Smooth muscle cell (in vitro differentiated cells): ENCODE measurements at regions not wholly inside any gene's neighbourhood (a gene's known extent, or its start where the extent isn't known, plus 50 kb on each side); places are given as distances from the start of the nearest gene placed in this dataset.

Source experiments
- DNase-seq: peaks from one replicate; lab custom pipeline; 2025; ENCODE audit not compliant: unreplicated experiment; lab: John Stamatoyannopoulos, UW
- H2AFZ ChIP-seq: fragments of 200-600 bp; sonication (generic); 2 replicates; pipeline ENCODE4 v1.6.0; 2016; ENCODE audit warnings: antibody characterized with exemption, low read depth, mild to moderate bottlenecking
- H3F3A ChIP-seq: fragments of 200-600 bp; sonication (generic); 2 replicates; pipeline ENCODE4 v1.6.0; 2017; ENCODE audit warnings: antibody characterized with exemption, low read depth
- H3K27ac ChIP-seq: fragments of 200-600 bp; sonication (generic); 2 replicates; pipeline ENCODE4 v1.5.1; 2016; ENCODE audit warnings: low read depth, mild to moderate bottlenecking
- H3K27me3 ChIP-seq: fragments of 200-600 bp; sonication (generic); 2 replicates; pipeline ENCODE4 v1.6.1; 2016; ENCODE audit warnings: low read depth, mild to moderate bottlenecking
- H3K36me3 ChIP-seq: fragments of 200-600 bp; sonication (generic); 2 replicates; pipeline ENCODE4 v1.5.1; 2016; ENCODE audit warnings: low read depth
- H3K4me1 ChIP-seq: fragments of 200-600 bp; sonication (generic); 2 replicates; pipeline ENCODE4 v1.5.1; 2016; ENCODE audit warnings: low read depth
- H3K4me2 ChIP-seq: fragments of 200-600 bp; sonication (generic); 2 replicates; pipeline ENCODE4 v1.6.0; 2016; ENCODE audit warnings: mild to moderate bottlenecking
- H3K4me3 ChIP-seq: fragments of 200-600 bp; sonication (generic); 2 replicates; pipeline ENCODE4 v1.5.1; 2016; ENCODE audit warnings: mild to moderate bottlenecking
- H3K79me2 ChIP-seq: fragments of 200-600 bp; sonication (generic); 2 replicates; pipeline ENCODE4 v1.6.0; 2016; ENCODE audit warnings: low read depth, mild to moderate bottlenecking
- H3K9ac ChIP-seq: fragments of 200-600 bp; sonication (generic); 2 replicates; pipeline ENCODE4 v1.6.0; 2016; ENCODE audit warnings: low read depth
- H3K9me3 ChIP-seq: fragments of 200-600 bp; sonication (generic); replicated peaks from 2 replicates; pipeline ENCODE4 v1.5.1; 2016; ENCODE audit warnings: low read depth
- H4K20me1 ChIP-seq: fragments of 200-600 bp; sonication (generic); 2 replicates; pipeline ENCODE4 v1.6.0; 2016; ENCODE audit warnings: low read depth
- WGBS: methylation state at CpG from one replicate; pipeline ENCODE4 v1.1.7; 2016; ENCODE audit warnings: low lambda C conversion rate; 5-methylcytosine and 5-hydroxymethylcytosine counted together
- TF ChIP-seq, protein P1 (sequence below): fragments of 200-600 bp; sonication (generic); IDR thresholded peaks from 2 replicates; pipeline ENCODE4 v1.5.1; 2017; ENCODE audit warnings: borderline replicate concordance, mild to moderate bottlenecking, antibody characterized with exemption; ENCODE audit not compliant: insufficient read depth, poor library complexity, severe bottlenecking

- no peaks in the 10 kb centered on the region for H3K9me3 ChIP-seq
- WGBS, result 84% methylated on average over 6 of the region's 6 CpGs
- no peaks in the 10 kb centered on the region for H3K27me3 ChIP-seq
- H3K4me3 ChIP-seq, result no peak overlapping the region
- no peak overlapping the region for H2AFZ ChIP-seq
- H3K79me2 ChIP-seq, result no peaks in the 10 kb centered on the region
- no peak for DNase-seq
- no peak overlapping the region for H3K27ac ChIP-seq
- H3K36me3 ChIP-seq, result no peaks in the 10 kb centered on the region
- no peak overlapping the region for H3K4me2 ChIP-seq
- TF ChIP-seq, protein P1, sequence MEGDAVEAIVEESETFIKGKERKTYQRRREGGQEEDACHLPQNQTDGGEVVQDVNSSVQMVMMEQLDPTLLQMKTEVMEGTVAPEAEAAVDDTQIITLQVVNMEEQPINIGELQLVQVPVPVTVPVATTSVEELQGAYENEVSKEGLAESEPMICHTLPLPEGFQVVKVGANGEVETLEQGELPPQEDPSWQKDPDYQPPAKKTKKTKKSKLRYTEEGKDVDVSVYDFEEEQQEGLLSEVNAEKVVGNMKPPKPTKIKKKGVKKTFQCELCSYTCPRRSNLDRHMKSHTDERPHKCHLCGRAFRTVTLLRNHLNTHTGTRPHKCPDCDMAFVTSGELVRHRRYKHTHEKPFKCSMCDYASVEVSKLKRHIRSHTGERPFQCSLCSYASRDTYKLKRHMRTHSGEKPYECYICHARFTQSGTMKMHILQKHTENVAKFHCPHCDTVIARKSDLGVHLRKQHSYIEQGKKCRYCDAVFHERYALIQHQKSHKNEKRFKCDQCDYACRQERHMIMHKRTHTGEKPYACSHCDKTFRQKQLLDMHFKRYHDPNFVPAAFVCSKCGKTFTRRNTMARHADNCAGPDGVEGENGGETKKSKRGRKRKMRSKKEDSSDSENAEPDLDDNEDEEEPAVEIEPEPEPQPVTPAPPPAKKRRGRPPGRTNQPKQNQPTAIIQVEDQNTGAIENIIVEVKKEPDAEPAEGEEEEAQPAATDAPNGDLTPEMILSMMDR, result no peak
- no peaks in the 10 kb centered on the region for H4K20me1 ChIP-seq
- no peak overlapping the region for H3K9ac ChIP-seq
- H3K4me1 ChIP-seq, result no peaks in the 10 kb centered on the region
- H3F3A ChIP-seq, result no peaks in the 10 kb centered on the region
Measured at GRCh38 chr11:15818132-15818842, 538.1 kb downstream of the SOX6 start.

DNA sequence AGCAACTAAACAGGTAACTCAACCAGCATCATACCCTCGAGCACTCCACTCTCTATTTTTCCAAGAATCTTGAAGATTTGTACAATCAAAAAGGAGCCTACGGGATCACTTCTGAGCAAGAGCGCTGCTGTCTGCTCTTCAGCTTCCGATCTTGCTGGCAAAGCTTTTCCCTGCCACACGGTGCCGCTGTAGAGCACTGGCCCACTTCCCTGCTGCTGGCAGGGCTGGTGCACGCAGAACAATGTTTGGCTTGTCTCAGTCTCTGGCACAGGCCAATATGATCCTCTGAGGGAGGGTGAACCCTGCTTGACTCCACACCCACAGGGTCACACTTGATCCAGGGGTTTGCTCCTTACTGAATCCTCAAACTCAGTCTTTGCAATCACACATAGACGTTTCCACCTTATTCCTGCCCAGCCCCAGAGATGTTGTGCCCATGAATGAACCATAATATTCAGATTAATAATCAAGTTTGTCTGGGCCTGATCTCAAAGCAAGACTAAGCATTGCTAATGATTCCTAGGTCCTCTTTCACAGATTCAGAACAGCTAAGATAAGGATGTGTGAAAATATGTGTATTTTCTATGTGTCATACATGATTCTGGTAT, 536.6 kb downstream of the SOX6 start:
- H3K4me3 ChIP-seq, result no peak overlapping the region
- H3K27ac ChIP-seq, result no peak overlapping the region
- H2AFZ ChIP-seq, result no peak overlapping the region
- TF ChIP-seq, protein P1, result peak; percentile 55
- H3K4me1 ChIP-seq, result no peaks in the 10 kb centered on the region
- H3K27me3 ChIP-seq, result no peaks in the 10 kb centered on the region
- no peak overlapping the region for H3K4me2 ChIP-seq
- H3F3A ChIP-seq, result peaks cover 4% of the 10 kb centered on the region
- no peaks in the 10 kb centered on the region for H3K36me3 ChIP-seq
- H3K9me3 ChIP-seq, result no peaks in the 10 kb centered on the region
- 30% methylated on average over 8 of the region's 8 CpGs for WGBS
- no peaks in the 10 kb centered on the region for H3K79me2 ChIP-seq
- no peaks in the 10 kb centered on the region for H4K20me1 ChIP-seq
- DNase-seq, result no peak
- no peak overlapping the region for H3K9ac ChIP-seq

GRCh38 chr11:15821451-15821850, 534.9 kb downstream of the SOX6 start:
- no peak overlapping the region for H2AFZ ChIP-seq
- H3K79me2 ChIP-seq, result no peaks in the 10 kb centered on the region
- no peaks in the 10 kb centered on the region for H3K27me3 ChIP-seq
- TF ChIP-seq, protein P1, result no peak
- H3K9me3 ChIP-seq, result no peaks in the 10 kb centered on the region
- peaks cover 7% of the 10 kb centered on the region for H3K4me1 ChIP-seq
- no peak overlapping the region for H3K4me3 ChIP-seq
- no peak overlapping the region for H3K9ac ChIP-seq
- H3K36me3 ChIP-seq, result no peaks in the 10 kb centered on the region
- H3K4me2 ChIP-seq, result no peak overlapping the region
- no peaks in the 10 kb centered on the region for H4K20me1 ChIP-seq
- H3F3A ChIP-seq, result peaks cover 4% of the 10 kb centered on the region
- DNase-seq, result no peak
- peak overlapping the region; percentile 34 for H3K27ac ChIP-seq

DNA sequence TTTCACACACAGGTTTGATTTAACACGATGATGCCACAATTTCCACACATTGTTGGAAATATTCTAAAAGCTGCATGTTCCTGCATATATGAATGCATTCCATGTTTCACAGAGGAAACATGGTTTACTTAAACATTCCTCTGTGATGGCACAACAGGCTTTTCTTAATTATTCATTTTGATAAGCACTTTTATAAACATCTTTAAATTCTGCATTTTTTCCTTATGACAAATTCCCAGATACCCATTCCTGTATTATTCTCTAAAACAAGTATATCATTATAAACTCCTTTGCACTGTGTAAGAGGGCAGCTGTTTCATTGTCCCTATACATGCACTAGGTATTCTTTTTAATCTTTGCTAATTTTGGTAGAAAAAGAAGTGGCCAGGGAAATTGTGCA, 532.3 kb downstream of the SOX6 start:
- Histone ChIP-seq H3K9ac (no peak overlapping the region), H3K9me3 (no peaks in the 10 kb centered on the region), H3K36me3 (no peaks in the 10 kb centered on the region), H3K79me2 (no peaks in the 10 kb centered on the region), H3F3A (peaks cover 4% of the 10 kb centered on the region), H3K4me2 (peak overlapping the region; percentile 40), H3K27me3 (no peaks in the 10 kb centered on the region), H4K20me1 (no peaks in the 10 kb centered on the region), H3K4me3 (no peak overlapping the region), H3K4me1 (peaks cover 25% of the 10 kb centered on the region), H3K27ac (peak overlapping the region; percentile 49), H2AFZ (no peak overlapping the region)
- WGBS, result 68% methylated on average over 1 of the region's 1 CpG
- no peak for DNase-seq
- TF ChIP-seq, protein P1, result no peak
